Fibroblast of lung (primary cell): ENCODE measurements at regions not wholly inside any gene's neighbourhood (a gene's known extent, or its start where the extent isn't known, plus 50 kb on each side); places are given as distances from the start of the nearest gene placed in this dataset.

Experiments used
- EZH2 ChIP-seq: IDR thresholded peaks from 2 replicates; pipeline ENCODE4 v1.5.1; 2012; ENCODE audit warnings: low read length, control low read depth, mild to moderate bottlenecking; ENCODE audit errors: missing control alignments
- TF ChIP-seq, protein P1 (sequence below), 2 donors: IDR thresholded peaks in 1 of 2; conservative IDR thresholded peaks in 1 of 2; 1 replicate in 1 of 2; 2 replicates in 1 of 2; pipeline ENCODE4 v1.5.1; 2011 to 2012; ENCODE audit warnings: low read length in 2 of 2, control low read depth in 1 of 2, inconsistent platforms in 1 of 2, low read depth in 1 of 2, mild to moderate bottlenecking in 1 of 2

- TF ChIP-seq, protein P1, sequence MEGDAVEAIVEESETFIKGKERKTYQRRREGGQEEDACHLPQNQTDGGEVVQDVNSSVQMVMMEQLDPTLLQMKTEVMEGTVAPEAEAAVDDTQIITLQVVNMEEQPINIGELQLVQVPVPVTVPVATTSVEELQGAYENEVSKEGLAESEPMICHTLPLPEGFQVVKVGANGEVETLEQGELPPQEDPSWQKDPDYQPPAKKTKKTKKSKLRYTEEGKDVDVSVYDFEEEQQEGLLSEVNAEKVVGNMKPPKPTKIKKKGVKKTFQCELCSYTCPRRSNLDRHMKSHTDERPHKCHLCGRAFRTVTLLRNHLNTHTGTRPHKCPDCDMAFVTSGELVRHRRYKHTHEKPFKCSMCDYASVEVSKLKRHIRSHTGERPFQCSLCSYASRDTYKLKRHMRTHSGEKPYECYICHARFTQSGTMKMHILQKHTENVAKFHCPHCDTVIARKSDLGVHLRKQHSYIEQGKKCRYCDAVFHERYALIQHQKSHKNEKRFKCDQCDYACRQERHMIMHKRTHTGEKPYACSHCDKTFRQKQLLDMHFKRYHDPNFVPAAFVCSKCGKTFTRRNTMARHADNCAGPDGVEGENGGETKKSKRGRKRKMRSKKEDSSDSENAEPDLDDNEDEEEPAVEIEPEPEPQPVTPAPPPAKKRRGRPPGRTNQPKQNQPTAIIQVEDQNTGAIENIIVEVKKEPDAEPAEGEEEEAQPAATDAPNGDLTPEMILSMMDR (conservative IDR thresholded peaks at IDR 0.05 in 1 of 2, IDR thresholded peaks at IDR 0.05 in 1 of 2; ENCODE audit: low read depth in 1 of 2, low read length in 2 of 2), result no peak
- no peak for TF ChIP-seq EZH2
Measured at GRCh38 chr1:78275456-78275855, 215.3 kb upstream of the PTGFR start.
